ENCODE measurements at regions not wholly inside any gene's neighbourhood (a gene's known extent, or its start where the extent isn't known, plus 50 kb on each side); places are given as distances from the start of the nearest gene placed in this dataset.

DNA sequence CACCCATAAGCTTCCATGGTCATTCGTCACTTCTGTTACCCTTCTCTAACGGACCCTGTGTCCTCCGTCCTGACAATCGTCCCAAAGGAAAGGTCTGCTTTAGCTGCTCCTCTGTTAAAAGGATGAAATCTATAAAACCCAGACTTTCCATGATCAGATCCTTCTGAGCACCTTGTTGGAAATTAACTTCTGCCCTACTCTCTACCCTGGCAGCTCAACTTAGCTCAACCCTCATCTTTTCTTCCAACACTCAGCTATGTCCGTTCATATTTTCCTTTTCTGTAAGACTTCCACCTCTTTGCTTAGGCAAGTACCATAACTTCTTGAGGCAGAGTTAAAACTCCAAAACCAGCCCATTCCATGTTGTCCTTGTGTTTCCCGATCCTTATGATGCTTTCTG is 205.4 kb downstream of the SPATA31A6 start (continued):
- TF ChIP-seq, protein P1, sequence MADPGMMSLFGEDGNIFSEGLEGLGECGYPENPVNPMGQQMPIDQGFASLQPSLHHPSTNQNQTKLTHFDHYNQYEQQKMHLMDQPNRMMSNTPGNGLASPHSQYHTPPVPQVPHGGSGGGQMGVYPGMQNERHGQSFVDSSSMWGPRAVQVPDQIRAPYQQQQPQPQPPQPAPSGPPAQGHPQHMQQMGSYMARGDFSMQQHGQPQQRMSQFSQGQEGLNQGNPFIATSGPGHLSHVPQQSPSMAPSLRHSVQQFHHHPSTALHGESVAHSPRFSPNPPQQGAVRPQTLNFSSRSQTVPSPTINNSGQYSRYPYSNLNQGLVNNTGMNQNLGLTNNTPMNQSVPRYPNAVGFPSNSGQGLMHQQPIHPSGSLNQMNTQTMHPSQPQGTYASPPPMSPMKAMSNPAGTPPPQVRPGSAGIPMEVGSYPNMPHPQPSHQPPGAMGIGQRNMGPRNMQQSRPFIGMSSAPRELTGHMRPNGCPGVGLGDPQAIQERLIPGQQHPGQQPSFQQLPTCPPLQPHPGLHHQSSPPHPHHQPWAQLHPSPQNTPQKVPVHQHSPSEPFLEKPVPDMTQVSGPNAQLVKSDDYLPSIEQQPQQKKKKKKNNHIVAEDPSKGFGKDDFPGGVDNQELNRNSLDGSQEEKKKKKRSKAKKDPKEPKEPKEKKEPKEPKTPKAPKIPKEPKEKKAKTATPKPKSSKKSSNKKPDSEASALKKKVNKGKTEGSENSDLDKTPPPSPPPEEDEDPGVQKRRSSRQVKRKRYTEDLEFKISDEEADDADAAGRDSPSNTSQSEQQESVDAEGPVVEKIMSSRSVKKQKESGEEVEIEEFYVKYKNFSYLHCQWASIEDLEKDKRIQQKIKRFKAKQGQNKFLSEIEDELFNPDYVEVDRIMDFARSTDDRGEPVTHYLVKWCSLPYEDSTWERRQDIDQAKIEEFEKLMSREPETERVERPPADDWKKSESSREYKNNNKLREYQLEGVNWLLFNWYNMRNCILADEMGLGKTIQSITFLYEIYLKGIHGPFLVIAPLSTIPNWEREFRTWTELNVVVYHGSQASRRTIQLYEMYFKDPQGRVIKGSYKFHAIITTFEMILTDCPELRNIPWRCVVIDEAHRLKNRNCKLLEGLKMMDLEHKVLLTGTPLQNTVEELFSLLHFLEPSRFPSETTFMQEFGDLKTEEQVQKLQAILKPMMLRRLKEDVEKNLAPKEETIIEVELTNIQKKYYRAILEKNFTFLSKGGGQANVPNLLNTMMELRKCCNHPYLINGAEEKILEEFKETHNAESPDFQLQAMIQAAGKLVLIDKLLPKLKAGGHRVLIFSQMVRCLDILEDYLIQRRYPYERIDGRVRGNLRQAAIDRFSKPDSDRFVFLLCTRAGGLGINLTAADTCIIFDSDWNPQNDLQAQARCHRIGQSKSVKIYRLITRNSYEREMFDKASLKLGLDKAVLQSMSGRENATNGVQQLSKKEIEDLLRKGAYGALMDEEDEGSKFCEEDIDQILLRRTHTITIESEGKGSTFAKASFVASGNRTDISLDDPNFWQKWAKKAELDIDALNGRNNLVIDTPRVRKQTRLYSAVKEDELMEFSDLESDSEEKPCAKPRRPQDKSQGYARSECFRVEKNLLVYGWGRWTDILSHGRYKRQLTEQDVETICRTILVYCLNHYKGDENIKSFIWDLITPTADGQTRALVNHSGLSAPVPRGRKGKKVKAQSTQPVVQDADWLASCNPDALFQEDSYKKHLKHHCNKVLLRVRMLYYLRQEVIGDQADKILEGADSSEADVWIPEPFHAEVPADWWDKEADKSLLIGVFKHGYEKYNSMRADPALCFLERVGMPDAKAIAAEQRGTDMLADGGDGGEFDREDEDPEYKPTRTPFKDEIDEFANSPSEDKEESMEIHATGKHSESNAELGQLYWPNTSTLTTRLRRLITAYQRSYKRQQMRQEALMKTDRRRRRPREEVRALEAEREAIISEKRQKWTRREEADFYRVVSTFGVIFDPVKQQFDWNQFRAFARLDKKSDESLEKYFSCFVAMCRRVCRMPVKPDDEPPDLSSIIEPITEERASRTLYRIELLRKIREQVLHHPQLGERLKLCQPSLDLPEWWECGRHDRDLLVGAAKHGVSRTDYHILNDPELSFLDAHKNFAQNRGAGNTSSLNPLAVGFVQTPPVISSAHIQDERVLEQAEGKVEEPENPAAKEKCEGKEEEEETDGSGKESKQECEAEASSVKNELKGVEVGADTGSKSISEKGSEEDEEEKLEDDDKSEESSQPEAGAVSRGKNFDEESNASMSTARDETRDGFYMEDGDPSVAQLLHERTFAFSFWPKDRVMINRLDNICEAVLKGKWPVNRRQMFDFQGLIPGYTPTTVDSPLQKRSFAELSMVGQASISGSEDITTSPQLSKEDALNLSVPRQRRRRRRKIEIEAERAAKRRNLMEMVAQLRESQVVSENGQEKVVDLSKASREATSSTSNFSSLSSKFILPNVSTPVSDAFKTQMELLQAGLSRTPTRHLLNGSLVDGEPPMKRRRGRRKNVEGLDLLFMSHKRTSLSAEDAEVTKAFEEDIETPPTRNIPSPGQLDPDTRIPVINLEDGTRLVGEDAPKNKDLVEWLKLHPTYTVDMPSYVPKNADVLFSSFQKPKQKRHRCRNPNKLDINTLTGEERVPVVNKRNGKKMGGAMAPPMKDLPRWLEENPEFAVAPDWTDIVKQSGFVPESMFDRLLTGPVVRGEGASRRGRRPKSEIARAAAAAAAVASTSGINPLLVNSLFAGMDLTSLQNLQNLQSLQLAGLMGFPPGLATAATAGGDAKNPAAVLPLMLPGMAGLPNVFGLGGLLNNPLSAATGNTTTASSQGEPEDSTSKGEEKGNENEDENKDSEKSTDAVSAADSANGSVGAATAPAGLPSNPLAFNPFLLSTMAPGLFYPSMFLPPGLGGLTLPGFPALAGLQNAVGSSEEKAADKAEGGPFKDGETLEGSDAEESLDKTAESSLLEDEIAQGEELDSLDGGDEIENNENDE (IDR thresholded peaks at IDR 0.05; ENCODE audit: insufficient replicate concordance, low read length): no peak
- TF ChIP-seq EZH2 (IDR thresholded peaks at IDR 0.05; ENCODE audit: low read depth, low read length, severe bottlenecking): no peak
- no peak for TF ChIP-seq GTF2F1 (IDR thresholded peaks at IDR 0.05; ENCODE audit: borderline replicate concordance, low read depth, low read length)
- no peak for TF ChIP-seq TAF7 (optimal IDR thresholded peaks at IDR 0.05; ENCODE audit: borderline replicate concordance, low read depth, low read length)
- no peak for TF ChIP-seq SRF (IDR thresholded peaks at IDR 0.05; ENCODE audit: low read depth, low read length)
- no peak for TF ChIP-seq CREB1 (IDR thresholded peaks at IDR 0.05)
- TF ChIP-seq SAP30 (IDR thresholded peaks at IDR 0.05; ENCODE audit: insufficient read depth, insufficient replicate concordance, low read length): no peak
- TF ChIP-seq CHD1 (IDR thresholded peaks at IDR 0.05; ENCODE audit: low read depth, low read length): no peak
- TF ChIP-seq NRF1 (IDR thresholded peaks at IDR 0.05; ENCODE audit: low read depth, low read length): peak; percentile 9; the same call in 1 of the 2 replicates
- TF ChIP-seq KDM1A (IDR thresholded peaks at IDR 0.05; ENCODE audit: borderline replicate concordance, low read length): no peak
- TF ChIP-seq TAF1 (IDR thresholded peaks at IDR 0.05; ENCODE audit: low read depth, low read length): no peak
